Peyer's patch (tissue), 4 donors: ENCODE measurements at regions not wholly inside any gene's neighbourhood (a gene's known extent, or its start where the extent isn't known, plus 50 kb on each side); places are given as distances from the start of the nearest gene placed in this dataset.

Experiments used
- CTCF ChIP-seq, 6 experiments: fragments of 450-650 bp in 4 of 6; fragments of 200-600 bp in 2 of 6; sonication (generic) in 1 of 6; IDR thresholded peaks; one replicate each; pipeline ENCODE4 v1.5.1; 2017 to 2019; ENCODE audit warnings: antibody characterized with exemption in 6 of 6, mild to moderate bottlenecking in 3 of 6, moderate library complexity in 1 of 6
- POLR2A ChIP-seq, 2 donors: fragments of 450-650 bp; IDR thresholded peaks; one replicate each; pipeline ENCODE4 v1.5.1; 2017; ENCODE audit warnings: antibody characterized with exemption in 2 of 2, mild to moderate bottlenecking in 2 of 2, moderate library complexity in 2 of 2

GRCh38 chr3:73213896-73214295 lies 152.4 kb downstream of the EBLN2 start:
- no peak for TF ChIP-seq CTCF (IDR thresholded peaks at IDR 0.05)
- no peak for TF ChIP-seq POLR2A (IDR thresholded peaks at IDR 0.05)
